Eye (tissue), 1 donor: ENCODE measurements at regions not wholly inside any gene's neighbourhood (a gene's known extent, or its start where the extent isn't known, plus 50 kb on each side); places are given as distances from the start of the nearest gene placed in this dataset.

Experiments
- DNase-seq: peaks from one replicate; pipeline ENCODE4 v3.0.0-alpha.2; 2015

- no peak for DNase-seq
These were observed 54.2 kb downstream of the S1PR1 start for GRCh38 chr1:101290922-101291561.

- peak; percentile 54 for DNase-seq
These were observed 55.0 kb downstream of the S1PR1 start for GRCh38 chr1:101291562-101292380.

DNA sequence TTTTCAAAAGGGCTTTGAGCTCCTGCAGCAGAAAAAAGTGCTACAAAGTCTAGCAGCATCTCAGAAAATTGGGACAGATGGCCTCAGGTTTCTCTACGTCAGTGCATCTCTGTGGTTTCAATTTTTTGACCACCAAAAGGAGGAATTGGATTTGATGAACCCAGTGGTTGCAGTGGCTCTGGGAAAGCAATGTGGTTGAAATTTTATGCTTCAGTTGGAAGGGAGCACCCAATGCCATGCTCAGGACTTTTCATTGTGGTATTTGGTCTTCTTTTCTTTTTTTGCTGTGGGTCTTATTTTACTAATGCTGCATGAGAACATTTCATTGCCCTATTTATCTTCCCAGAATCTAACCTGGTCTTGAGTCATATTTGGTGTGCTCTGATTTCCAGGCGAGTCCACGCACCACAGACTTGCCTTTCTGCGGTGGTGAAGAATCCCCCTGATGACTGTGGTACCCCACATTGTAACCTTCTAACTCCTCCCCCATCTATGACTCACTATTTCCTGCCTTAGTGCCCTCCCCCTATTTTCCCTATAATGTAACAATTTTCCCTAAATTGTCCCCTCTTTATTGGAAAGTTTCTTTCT lies 56.7 kb downstream of the S1PR1 start:
- DNase-seq: no peak

DNA sequence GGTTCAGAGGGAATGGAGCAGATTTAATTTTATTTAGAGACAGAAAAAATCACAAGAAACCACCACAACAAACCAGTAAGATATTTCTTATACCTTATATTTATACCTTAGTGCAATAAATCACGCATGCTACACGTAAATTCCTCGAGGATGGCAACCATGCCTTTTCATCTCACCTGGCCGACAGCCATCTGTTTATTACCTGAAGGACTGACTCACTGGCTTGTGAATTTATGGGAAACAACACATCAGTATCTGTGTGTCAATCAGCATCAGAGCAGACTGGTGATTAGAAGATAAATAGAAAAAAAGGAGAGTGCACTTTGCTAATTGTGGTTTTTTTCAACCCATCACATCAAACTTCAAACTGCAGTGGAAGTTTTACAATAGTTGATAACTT lies 58.4 kb downstream of the S1PR1 start:
- DNase-seq: no peak

DNA sequence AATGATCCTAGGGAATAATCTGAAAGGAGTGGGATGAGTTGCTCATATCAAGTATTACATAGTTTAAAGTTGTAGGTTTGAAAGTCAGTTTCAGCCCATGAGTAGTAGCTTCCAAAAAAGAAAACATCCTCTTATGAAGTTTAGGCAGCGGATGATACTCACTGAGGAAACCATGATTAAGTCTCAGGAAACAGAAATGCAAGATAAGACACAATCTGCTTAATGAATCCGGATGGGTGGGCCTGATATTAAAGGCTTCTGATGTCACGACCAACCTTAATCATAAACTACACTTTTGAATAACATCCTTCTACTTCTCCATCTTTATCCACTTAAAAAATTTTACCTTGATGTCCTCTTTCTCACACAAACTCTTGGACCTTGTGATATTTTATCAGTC lies 61.8 kb downstream of the S1PR1 start:
- DNase-seq: no peak

DNA sequence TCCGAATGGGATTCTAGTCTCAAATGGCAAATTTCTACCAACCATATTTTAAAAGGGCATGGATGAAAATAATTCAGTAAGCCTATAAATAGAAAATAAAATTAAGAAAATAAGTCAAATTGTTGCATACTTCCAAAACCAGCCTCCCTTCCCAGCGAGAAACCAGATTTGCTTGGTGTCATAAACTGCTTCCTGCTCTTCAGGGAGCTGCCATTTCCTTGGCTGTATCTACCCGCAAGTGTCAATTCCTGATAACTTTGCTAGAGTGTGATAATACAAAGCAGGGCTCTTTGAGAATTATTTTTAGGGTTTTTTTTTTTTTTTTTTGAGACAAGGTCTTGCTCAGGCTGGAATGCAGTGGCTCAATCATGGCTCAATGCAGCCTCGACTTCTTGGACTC lies 62.3 kb downstream of the S1PR1 start:
- no peak for DNase-seq

GRCh38 chr1:101299710-101300109 lies 62.9 kb downstream of the S1PR1 start:
- no peak for DNase-seq

DNA sequence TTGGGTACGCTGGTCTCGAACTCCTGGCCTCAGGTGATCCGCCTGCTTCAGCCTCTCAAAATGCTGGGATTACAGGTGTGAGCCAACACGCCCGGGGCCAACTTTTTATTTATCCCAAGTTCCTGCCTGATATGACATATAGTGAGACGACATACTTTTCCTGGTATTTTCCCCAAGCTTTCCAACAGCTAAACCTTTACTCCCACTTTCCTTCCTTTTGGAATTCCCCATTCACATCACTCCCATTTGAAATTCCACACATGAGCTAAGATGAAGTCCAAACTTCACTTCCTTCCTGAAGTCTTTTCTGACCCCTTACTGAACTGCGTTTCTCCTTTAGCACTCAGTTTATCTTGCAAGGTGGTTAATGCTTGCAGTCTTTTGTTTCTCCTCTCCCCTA lies 64.1 kb downstream of the S1PR1 start:
- DNase-seq: no peak

- no peak for DNase-seq
These were observed 64.7 kb downstream of the S1PR1 start for GRCh38 chr1:101301446-101302057.

GRCh38 chr1:101302831-101303511 lies 66.2 kb downstream of the S1PR1 start:
- no peak for DNase-seq

DNA sequence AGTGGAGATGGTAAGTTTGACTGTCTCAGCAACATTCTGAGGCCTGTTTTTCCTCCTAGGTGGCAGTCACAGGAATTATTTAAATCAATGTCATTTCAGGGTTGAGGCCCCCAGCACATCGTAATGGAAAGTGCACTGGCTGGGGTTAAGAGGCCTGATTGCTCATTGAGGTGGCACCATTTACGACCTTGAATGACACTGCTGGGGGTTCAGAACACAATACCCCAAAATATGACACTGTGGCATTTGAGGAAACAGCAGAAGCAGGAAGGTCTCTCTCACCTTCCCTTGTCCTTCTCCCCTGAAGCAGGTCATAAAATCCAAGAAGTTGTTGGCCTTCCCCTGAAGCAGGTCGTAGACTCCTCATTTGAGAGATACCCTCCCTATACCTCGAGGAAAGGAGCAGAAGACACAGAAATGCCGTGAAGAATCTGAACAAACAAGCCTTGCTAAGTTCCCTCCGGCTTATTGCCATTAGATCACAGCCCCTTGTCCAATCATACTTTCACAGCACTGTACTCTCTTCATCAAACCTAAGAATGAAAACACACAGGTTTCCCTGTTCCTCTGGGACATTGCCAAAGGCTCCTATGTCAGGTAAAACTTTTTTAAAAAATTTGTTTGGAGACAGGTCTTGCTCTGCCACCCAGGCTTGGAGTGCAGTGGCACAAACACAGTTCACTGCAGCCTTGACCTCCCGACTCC lies 71.3 kb downstream of the S1PR1 start:
- no peak for DNase-seq

GRCh38 chr1:101308935-101309333 lies 72.1 kb downstream of the S1PR1 start:
- no peak for DNase-seq

GRCh38 chr1:101309334-101310311 lies 72.8 kb downstream of the S1PR1 start:
- DNase-seq: peak; percentile 90

GRCh38 chr1:101310506-101310905 lies 73.7 kb downstream of the S1PR1 start:
- DNase-seq: no peak

GRCh38 chr1:101311146-101311920 lies 74.5 kb downstream of the S1PR1 start:
- no peak for DNase-seq

GRCh38 chr1:101312147-101312546 lies 75.3 kb downstream of the S1PR1 start:
- no peak for DNase-seq

DNA sequence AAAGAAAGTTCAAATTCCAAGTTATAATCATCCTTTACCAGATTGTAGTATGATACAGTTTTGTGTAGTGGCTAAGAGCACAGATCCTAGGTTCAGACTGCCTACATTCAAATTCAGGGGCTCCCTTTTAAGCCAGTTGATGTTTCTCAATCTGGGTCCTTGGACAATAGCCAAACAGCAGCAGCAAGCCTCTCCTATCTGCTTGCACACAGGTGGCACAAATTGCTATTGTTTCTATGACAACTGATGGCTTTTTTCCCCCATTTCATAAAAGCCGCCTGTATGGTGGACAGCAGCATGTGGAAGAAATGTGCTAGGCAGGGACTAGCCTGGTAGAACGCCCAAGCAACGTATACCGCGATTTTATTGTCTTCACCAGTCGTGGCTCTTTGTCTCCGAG lies 76.5 kb downstream of the S1PR1 start:
- no peak for DNase-seq

- DNase-seq: no peak
These were observed 77.4 kb downstream of the S1PR1 start for GRCh38 chr1:101314244-101314643.

DNA sequence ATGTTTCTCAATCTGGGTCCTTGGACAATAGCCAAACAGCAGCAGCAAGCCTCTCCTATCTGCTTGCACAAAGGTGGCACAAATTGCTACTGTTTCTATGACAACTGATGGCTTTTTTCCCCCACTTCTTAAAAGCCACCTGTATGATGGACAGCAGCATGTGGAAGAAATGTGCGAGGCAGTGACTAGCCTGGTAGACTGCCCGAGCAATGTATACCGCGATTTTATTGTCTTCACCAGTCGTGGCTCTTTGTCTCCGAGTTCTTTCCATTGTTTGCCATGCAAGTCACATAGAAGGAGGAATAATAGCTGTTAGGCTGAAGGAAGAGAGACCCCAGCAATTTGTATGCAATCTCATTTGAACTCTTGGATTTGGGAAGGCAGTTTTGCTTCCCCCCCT lies 79.4 kb downstream of the S1PR1 start:
- DNase-seq: peak; percentile 65

GRCh38 chr1:101316799-101317198 lies 80.0 kb downstream of the S1PR1 start:
- no peak for DNase-seq
